ENCODE measurements at regions not wholly inside any gene's neighbourhood (a gene's known extent, or its start where the extent isn't known, plus 50 kb on each side); places are given as distances from the start of the nearest gene placed in this dataset.
"Not testable (repeated sequence)": the region's sequence is repeated elsewhere in the genome, so short reads cannot be mapped to it uniquely, and the experiment has no call there.

- not testable (repeated sequence) for DNase-seq
Observed at GRCh38 chr2:88802026-88802425, 110.6 kb downstream of the RPIA start.

- DNase-seq = no peak
Observed at GRCh38 chr2:88807237-88807962, 115.9 kb downstream of the RPIA start.

- no peak for DNase-seq
Observed at GRCh38 chr2:88808083-88808482, 116.6 kb downstream of the RPIA start.

- DNase-seq = peak; percentile 41
Observed at GRCh38 chr2:88808652-88809051, 117.2 kb downstream of the RPIA start.

- DNase-seq = no peak
Observed at GRCh38 chr2:88809216-88809615, 117.7 kb downstream of the RPIA start.

- peak; percentile 70 for DNase-seq
Observed at GRCh38 chr2:88810017-88810416, 118.5 kb downstream of the RPIA start.

- no peak for DNase-seq
Observed at GRCh38 chr2:88810488-88810887, 119.0 kb downstream of the RPIA start.

GRCh38 chr2:88811233-88811632 is 119.8 kb downstream of the RPIA start:
- DNase-seq = no peak

DNA sequence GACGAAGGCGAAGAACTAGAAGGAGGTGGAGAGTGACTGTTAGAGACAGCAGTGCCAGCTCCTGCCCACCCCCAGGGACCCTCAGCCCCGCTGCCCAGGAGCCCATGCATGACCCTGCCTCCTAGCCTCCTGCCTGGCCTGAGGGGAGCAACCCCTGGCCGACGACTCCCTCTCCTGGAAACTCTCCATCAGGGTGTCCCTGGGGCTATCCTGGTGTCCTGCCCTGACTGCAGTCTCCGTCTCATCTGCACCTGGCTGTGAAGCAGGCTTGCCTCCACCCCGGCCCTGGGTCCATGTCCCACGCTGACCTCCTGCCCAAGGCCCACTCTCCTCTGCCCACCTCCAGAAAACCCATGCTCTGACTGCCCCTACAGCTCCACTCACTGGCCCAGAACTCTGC is 120.2 kb downstream of the RPIA start:
- no peak for DNase-seq

GRCh38 chr2:88813612-88814011 is 122.1 kb downstream of the RPIA start:
- DNase-seq = no peak

DNA sequence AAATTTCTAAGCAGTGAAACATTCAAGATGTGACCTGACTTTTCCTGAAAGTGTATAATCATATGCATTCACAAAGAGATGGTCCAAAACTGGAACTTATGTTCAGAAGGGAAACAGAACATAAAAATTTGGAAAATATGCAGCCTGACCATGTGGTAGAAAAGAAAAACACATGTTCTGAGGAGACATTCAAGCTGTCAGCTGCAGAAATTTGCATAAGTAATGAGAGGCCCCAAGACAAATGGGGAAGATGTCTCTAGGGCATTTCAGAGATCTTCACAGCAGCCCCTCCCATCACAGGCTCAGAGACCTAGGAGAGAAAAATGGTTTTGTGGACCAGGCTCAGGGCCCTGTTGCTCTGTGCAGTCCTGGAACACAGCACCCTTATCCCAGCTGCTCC is 123.8 kb downstream of the RPIA start:
- no peak for DNase-seq

DNA sequence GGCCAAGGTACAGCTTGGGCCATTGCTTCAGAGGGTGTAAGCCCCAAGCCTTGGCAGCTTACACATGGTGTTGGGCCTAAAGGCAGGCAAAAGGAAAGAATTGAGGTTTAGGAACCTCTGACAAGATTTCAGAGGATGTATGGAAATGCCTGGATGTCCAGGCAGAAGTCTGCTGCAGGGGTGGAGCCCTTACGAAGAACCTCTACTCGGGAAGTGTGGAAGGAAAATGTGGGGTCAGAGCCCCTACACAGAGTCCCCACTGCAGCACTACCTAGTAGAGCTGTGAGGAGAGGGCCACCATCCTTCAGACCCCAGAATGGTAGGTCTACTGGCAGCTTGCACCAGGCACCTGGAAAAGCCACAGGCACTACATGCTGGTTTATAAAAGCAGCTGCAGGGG is 124.2 kb downstream of the RPIA start:
- no peak for DNase-seq

- no peak for DNase-seq
Observed at GRCh38 chr2:88818381-88818780, 126.9 kb downstream of the RPIA start.

DNA sequence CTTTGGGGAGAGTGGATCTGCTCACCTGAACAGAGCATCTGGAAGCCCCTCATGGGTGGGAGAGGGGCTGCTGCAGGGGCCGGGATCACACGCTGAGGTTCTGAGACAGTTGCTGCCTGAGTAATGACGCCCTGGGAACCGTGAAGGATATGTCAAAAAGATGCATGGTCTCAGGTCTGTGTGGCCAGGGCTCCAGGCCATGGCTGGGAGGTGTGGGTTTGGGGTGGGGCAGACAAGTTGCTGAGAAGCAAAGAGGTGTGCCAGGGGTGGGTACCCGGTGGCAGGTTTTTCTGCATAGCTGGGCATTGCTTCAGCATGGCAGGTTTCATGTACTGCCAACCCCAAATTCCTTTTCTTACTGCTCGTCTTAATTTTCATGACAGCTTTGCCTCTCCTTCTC is 133.5 kb downstream of the RPIA start:
- DNase-seq = no peak

GRCh38 chr2:88826399-88826798 is 134.9 kb downstream of the RPIA start:
- DNase-seq = no peak

DNA sequence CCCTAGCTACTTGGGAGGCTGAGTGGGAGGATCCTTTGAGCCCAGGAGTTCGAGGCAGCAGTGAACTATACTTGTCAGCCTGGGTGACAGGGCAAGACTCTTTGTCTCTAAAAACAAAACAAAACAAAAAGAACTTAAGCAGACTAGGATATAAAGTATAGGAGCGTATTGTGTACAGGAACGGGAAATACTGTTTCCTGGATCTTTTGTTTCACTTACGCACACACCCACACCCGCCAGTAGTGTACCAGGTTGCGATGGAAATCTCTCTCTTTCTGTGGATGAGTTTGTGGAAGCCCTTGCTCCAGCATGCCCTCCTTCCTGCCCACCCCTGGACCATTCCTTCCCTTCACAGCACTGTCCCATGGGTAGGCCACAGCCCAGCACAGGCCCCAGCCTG is 136.3 kb downstream of the RPIA start:
- DNase-seq = no peak

DNA sequence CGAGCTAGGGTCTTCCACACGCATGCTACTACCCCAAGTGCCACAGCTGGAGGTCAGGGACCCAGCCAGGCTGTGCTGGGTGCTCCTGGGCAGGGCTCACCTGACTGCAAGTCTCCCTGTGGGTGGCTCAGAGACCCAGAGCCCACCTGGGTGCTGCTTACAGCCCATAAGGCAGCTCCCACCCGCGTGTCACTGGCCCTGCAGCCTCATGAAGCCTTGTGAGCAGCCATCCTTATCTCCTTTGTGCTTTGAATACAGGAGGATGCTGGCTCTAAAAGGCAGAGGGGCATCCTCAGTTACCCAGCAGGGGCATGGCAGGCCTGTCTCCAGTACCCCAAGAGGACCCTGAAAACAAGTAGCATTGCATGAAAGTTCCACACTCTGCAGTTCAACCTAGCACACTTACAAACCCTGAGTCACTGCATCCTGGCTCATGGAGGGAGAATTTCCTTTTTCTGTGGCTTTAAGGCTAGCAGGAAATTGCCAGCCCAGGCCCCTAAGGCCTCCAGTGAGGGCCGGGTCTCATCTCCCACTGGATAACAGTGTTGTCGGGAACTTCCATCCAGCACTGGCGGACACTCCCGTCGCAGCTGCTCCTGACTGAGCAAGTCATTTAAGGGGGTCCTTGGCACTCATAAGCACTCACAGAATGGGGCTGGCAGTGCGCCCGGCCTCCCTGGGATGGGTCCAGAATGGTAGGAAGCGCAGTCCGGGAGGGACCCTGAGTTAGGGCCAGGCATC is 137.1 kb downstream of the RPIA start:
- no peak for DNase-seq

DNA sequence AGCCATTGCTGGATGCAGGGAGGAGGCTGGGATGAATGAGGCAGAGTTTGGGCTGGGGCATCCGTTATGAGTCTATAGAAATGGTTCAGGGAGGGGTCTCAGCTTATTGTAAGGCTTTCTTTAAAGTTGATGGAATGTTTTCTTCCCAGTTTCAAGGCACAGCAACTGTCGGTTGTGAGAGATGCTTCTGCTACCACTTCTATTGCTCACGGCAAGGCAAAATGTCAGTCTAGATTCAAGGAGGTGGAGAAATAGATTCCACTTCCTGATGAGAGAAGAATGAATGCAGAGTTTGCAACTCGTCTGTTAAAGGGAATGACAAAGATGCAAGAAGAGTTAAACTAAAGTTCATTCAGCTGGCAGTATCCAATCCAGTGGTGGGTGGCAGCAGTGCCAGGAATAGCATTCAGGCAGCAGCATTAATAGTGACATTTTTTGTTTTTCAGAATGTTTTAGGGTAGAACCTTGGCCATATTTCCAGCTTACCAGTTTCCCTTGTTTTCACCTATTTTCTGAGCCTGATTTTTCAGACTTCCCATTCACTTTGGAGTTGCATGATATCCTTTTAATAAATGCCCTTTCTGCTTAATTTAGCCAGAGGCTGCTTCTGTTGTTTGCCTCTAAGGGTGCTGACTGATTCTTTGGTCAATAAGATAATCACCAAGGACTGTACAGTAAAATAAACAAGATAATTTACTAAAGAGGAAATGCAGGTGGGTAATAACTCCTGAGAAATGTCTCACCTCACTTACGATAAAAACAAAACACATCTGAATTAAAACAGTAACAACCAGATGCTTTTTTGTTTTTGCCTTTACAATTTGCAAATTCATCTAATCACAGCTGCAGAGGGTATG is 138.4 kb downstream of the RPIA start:
- peak; percentile 6 for DNase-seq

- DNase-seq = no peak
Observed at GRCh38 chr2:88831071-88831791, 139.8 kb downstream of the RPIA start.

DNA sequence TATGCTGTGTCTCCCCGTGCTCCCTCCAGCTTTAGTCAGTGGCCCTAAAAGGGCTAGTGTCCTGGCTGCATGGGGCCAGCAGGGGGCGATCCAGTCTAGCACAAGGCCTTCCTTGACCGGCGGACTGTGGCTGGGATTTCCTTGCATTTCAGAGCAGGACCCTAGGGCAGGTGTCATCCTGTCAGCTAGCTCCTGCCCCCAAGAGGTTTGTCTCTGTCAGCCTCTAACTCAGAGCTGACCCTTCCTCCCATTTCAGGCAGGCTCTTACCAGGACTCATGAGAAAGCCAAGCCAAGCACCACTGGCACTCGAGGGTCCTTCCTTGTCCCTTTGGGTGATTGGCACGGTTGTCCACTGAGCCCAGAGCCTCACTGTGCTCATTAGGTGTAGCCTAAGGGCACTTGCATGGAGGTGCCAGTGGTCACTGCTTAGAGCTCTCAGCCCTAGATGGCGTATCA is 140.3 kb downstream of the RPIA start:
- DNase-seq = peak; percentile 8

DNA sequence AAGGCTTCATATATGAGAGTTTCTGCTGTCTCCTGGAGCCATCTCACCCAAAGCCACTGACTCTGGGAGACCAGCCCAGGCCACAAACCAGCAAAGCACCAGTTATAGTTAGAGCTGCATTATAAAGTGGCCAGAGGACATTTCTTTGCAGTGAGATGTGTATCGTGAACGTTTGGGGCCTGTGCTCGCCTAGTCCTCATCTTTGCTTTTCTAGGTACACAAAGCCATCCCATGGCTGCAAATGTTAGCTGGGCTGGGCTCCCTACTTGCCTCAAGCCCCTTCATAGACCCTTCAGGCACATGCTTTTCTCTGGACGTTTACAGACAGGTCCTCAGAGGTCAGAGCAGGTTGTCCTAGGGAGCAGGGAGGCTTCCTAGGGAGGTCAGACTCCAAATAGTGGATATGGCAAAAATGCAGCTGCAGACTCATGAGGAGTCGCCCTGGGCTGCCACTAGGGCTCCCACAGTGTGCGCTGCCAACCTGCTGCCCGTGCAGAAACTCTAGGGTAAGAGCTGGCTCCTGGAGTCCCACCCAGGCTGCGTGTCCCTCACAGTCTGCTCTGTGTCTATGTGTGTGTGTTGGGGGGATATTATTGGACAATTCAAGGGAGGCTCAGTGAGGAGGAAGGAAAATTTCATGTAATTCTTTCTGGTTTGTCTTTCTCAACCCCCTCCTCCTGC is 141.0 kb downstream of the RPIA start:
- no peak for DNase-seq

DNA sequence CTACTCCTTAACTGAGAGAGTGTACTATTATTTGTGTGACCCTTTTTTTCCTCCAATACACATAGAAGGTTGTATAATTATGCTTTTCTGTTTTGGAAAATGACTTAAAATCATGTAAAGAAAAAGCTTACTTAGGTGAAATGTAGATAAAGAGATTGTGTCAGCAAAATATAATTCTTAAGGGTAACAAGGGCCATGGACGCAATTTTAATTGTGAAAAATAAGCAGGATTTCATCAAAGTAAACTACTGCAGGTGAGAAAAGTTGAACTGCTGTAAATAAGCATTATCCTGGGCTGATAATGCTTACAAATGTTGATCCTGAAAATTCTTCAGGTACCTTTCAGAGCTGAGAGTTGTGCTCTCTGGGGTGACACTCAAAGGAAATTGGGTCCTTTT is 141.5 kb downstream of the RPIA start:
- no peak for DNase-seq

All from NCI-H748 treated with DMSO at 0.1 percent for 48 hours (cell line).